WERI-Rb-1 (cell line): ENCODE measurements at regions not wholly inside any gene's neighbourhood (a gene's known extent, or its start where the extent isn't known, plus 50 kb on each side); places are given as distances from the start of the nearest gene placed in this dataset.

Experiments used
- DNase-seq: peaks from one replicate; pipeline ENCODE4 v3.0.0-alpha.2; 2020
- H3K27ac ChIP-seq: fragments of 250-450 bp; sonication (Bioruptor Pico); 2 replicates; pipeline ENCODE4 v1.5.1; 2020; ENCODE audit warnings: mild to moderate bottlenecking, moderate library complexity
- H3K27me3 ChIP-seq: fragments of 250-450 bp; sonication (Bioruptor Pico); 2 replicates; pipeline ENCODE4 v1.5.1; 2021; ENCODE audit warnings: mild to moderate bottlenecking, low read depth, moderate library complexity; ENCODE audit not compliant: insufficient read depth, severe bottlenecking
- H3K36me3 ChIP-seq: fragments of 250-450 bp; sonication (Bioruptor Pico); 2 replicates; pipeline ENCODE4 v1.5.1; 2020; ENCODE audit warnings: mild to moderate bottlenecking, moderate library complexity
- H3K4me3 ChIP-seq: 2 replicates; pipeline ENCODE4 v1.5.1; 2011; ENCODE audit warnings: low read depth, mild to moderate bottlenecking, control low read depth, low read length
- H3K9me3 ChIP-seq: fragments of 250-450 bp; sonication (Bioruptor Pico); 2 replicates; pipeline ENCODE4 v1.5.1; 2021; ENCODE audit warnings: mild to moderate bottlenecking, moderate library complexity; ENCODE audit not compliant: severe bottlenecking
- TF ChIP-seq, protein P1 (sequence below): IDR thresholded peaks from 2 replicates; pipeline ENCODE4 v1.5.1; 2011; ENCODE audit warnings: low read depth, mild to moderate bottlenecking, control low read depth, inconsistent platforms, low read length

DNA sequence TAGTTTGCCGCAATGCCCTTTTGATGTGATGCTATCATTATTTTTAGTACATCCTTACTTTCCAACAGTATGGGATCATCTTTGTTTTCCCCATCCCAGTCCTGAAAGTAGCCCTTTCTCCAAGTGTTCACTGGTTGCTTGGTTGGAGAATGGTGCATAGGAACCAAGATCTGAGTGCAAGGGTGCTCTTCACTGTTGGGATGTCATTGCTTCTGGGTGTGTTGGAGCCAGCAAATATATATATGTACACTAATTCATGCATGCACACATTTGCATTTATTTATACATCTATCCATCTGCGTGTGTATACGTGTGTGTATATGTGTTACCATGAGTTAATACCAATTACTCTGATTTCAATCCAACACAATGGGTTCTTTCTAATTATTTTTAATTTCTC is 64.1 kb upstream of the RFLNA start:
- H3K36me3 ChIP-seq, result no peaks in the 10 kb centered on the region
- H3K27me3 ChIP-seq, result no peaks in the 10 kb centered on the region
- H3K4me3 ChIP-seq, result no peak overlapping the region
- H3K27ac ChIP-seq, result no peak overlapping the region
- H3K9me3 ChIP-seq, result peaks cover 8% of the 10 kb centered on the region
- TF ChIP-seq, protein P1, sequence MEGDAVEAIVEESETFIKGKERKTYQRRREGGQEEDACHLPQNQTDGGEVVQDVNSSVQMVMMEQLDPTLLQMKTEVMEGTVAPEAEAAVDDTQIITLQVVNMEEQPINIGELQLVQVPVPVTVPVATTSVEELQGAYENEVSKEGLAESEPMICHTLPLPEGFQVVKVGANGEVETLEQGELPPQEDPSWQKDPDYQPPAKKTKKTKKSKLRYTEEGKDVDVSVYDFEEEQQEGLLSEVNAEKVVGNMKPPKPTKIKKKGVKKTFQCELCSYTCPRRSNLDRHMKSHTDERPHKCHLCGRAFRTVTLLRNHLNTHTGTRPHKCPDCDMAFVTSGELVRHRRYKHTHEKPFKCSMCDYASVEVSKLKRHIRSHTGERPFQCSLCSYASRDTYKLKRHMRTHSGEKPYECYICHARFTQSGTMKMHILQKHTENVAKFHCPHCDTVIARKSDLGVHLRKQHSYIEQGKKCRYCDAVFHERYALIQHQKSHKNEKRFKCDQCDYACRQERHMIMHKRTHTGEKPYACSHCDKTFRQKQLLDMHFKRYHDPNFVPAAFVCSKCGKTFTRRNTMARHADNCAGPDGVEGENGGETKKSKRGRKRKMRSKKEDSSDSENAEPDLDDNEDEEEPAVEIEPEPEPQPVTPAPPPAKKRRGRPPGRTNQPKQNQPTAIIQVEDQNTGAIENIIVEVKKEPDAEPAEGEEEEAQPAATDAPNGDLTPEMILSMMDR, result no peak
- no peak for DNase-seq

DNA sequence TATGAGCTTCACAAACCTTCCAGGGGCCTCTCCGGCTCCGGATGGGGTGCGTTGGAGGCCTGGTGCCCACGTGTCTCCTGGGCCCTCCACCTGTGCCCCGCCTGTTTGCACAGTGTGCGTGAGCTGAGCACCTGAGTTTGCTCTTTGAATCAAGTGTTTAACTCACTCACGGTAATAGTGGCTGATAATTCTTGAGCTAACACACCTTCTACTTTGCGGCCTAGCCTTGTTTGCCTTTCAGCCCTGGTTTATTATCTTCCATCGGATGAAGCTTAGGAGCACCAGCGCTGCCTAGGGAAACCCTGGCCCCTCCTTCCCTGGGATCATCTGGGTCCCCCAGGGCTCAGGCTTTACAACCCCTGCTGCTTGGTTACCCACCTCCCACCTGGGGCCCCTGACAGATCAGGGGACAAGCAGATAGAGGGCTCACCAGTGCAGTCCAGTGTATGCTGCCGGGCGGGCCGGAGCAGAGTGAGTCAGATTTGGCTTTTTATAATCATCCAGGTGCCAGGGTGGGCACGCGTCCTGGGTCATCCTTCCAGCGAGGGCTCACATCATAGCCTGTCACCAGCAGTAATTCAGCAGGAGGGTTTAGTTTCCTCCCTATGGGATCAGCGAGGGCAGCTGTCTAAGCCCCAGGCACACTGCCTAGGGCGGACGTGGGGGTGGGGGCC is 62.8 kb upstream of the RFLNA start:
- Histone ChIP-seq H3K36me3 (no peaks in the 10 kb centered on the region), H3K27ac (peak overlapping the region; percentile 80), H3K27me3 (no peaks in the 10 kb centered on the region), H3K4me3 (peak overlapping the region; percentile 5), H3K9me3 (peaks cover 8% of the 10 kb centered on the region)
- TF ChIP-seq, protein P1, result no peak
- peak; percentile 91 for DNase-seq

DNA sequence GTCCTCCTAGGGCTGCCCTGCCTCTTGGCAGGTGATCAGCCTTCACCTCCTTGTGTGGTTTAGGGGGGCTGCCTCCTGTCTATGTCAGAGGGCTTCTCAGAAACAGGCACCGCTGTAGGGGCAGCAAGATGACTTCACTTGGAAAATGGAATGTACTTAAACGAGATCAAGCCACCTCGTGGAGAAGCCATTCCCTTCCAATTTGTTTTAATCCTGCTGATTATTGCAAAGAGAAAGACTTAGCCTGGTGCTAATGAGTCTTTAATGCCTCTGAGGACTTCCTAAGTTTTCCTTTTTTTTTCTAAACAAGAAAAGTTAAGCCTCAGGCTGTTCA is 62.3 kb upstream of the RFLNA start:
- Histone ChIP-seq H3K27me3 (no peaks in the 10 kb centered on the region), H3K9me3 (peaks cover 8% of the 10 kb centered on the region), H3K27ac (peak overlapping the region; percentile 80), H3K4me3 (peak overlapping the region; percentile 5), H3K36me3 (no peaks in the 10 kb centered on the region)
- TF ChIP-seq, protein P1, result no peak
- DNase-seq, result no peak

DNA sequence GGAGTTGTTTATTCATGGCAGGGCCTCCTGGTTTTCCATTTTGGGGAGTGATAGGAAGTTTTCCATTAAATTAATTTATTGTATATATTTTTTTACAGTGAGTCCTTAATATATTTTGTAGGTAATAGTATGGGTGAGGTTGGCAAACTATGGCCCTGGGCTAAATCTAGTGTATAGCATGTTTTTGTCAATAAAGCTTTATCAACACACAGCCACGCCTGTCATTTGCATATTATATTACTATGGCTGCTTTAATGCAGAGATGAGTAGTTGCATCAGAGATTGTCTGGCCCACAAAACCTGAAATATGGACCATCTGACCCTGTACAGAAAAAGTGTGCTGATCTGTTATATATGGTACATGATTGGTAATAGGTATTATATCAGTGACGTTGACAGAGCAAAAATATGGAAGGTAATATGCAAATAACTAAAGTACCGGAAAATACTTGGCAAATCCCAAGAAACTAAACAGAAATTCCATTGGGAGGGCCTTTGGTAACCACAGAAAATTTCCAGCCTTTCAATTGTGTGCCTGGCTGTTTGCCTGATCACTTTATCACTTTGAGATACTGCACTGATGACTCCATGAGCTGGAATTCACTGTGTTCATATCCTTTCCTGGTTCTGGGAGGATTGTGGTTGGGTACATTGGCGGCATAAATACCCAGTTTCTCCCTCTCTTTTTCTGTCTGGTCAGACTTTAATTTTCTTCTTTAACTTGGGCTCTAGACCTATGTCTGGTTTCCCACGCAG is 61.7 kb upstream of the RFLNA start:
- no peaks in the 10 kb centered on the region for H3K36me3 ChIP-seq
- peaks cover 8% of the 10 kb centered on the region for H3K9me3 ChIP-seq
- TF ChIP-seq, protein P1, result no peak
- peak overlapping the region; percentile 5; the same call in 1 of the 2 replicates for H3K4me3 ChIP-seq
- no peak for DNase-seq
- peak overlapping the region; percentile 80 for H3K27ac ChIP-seq
- no peaks in the 10 kb centered on the region for H3K27me3 ChIP-seq

DNA sequence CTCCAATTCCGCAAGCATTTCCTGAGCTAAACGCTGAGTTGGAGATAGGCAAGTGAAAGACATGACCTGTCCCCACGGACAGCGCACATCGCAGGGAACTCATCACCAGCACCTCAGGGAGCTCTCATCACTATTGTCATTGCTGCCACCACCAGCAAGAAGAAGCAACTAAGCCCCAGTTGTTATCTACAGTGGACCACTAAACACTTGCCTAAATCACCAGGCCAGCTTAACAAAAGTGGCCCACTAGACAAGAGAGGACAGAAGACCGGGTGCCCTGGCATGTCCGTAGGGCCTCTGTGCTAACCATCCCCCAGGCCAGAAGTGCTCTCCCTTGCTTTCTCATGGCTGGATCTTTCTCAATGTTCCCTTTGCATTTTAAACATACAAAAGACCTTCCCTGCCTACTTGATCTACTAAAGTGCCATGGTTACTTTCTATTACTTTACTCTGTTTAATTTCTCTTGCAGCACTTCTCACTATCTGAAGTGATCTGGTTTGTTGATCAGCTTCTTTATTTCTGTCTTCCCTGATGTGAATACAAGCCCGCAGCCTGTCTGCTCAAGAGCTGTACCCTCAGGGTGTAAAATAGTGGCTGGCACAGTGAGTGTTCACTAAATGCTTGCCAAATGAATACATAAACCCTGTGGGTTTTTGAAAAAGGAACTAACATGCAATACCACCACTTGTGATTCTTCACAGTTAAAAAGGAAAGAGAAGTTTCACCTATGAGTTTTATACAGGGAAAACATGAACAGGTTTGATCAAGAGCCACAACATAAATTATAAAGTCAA is 60.9 kb upstream of the RFLNA start:
- no peaks in the 10 kb centered on the region for H3K36me3 ChIP-seq
- TF ChIP-seq, protein P1, result no peak
- no peak overlapping the region for H3K4me3 ChIP-seq
- H3K27me3 ChIP-seq, result no peaks in the 10 kb centered on the region
- DNase-seq, result no peak
- no peak overlapping the region for H3K27ac ChIP-seq
- H3K9me3 ChIP-seq, result peaks cover 8% of the 10 kb centered on the region
